KMS-11 (cell line): ENCODE measurements at regions not wholly inside any gene's neighbourhood (a gene's known extent, or its start where the extent isn't known, plus 50 kb on each side); places are given as distances from the start of the nearest gene placed in this dataset.

Source experiments
- H2AFZ ChIP-seq: fragments of 200-600 bp; sonication (generic); 2 replicates; pipeline ENCODE4 v1.6.1; 2016; ENCODE audit warnings: antibody characterized with exemption, mixed run types, low read depth
- H3K27ac ChIP-seq: fragments of 200-600 bp; sonication (generic); 2 replicates; pipeline ENCODE4 v1.6.1; 2016; ENCODE audit warnings: mild to moderate bottlenecking, mixed run types
- H3K27me3 ChIP-seq: fragments of 200-600 bp; sonication (generic); 2 replicates; pipeline ENCODE4 v1.6.1; 2017; ENCODE audit warnings: mild to moderate bottlenecking, low read depth, mixed run types, moderate library complexity; ENCODE audit not compliant: insufficient read depth
- H3K36me3 ChIP-seq: fragments of 200-600 bp; sonication (generic); 2 replicates; pipeline ENCODE4 v1.6.1; 2017; ENCODE audit warnings: mild to moderate bottlenecking, mixed run types; ENCODE audit not compliant: insufficient read depth
- H3K4me1 ChIP-seq: fragments of 200-600 bp; sonication (generic); 2 replicates; pipeline ENCODE4 v1.6.1; 2016; ENCODE audit warnings: mild to moderate bottlenecking, low read depth, mixed run types; ENCODE audit not compliant: poor library complexity, severe bottlenecking
- H3K4me2 ChIP-seq: fragments of 200-600 bp; sonication (generic); 2 replicates; pipeline ENCODE4 v1.7.0; 2016; ENCODE audit warnings: mild to moderate bottlenecking, mixed run types
- H3K4me3 ChIP-seq: fragments of 200-600 bp; sonication (generic); IDR thresholded peaks from 2 replicates; pipeline ENCODE4 v1.6.1; 2017; ENCODE audit warnings: low read depth, low read length, mixed read lengths; ENCODE audit not compliant: insufficient read depth
- H3K79me2 ChIP-seq: fragments of 200-600 bp; sonication (generic); 2 replicates; pipeline ENCODE4 v1.6.1; 2016; ENCODE audit warnings: low read depth, mixed run types; ENCODE audit not compliant: insufficient read depth
- H3K9ac ChIP-seq: fragments of 200-600 bp; sonication (generic); 2 replicates; pipeline ENCODE4 v1.6.1; 2016; ENCODE audit warnings: mild to moderate bottlenecking, mixed run types
- H4K20me1 ChIP-seq: fragments of 200-600 bp; sonication (generic); 2 replicates; pipeline ENCODE4 v1.6.1; 2016; ENCODE audit warnings: mild to moderate bottlenecking, mixed run types; ENCODE audit not compliant: insufficient read depth
- TF ChIP-seq, protein P1 (sequence below): fragments of 200-600 bp; sonication (generic); conservative IDR thresholded peaks from 2 replicates; pipeline ENCODE4 v1.6.1; 2017; ENCODE audit warnings: low read depth, mild to moderate bottlenecking, antibody characterized with exemption, low read length, moderate library complexity, mixed read lengths

DNA sequence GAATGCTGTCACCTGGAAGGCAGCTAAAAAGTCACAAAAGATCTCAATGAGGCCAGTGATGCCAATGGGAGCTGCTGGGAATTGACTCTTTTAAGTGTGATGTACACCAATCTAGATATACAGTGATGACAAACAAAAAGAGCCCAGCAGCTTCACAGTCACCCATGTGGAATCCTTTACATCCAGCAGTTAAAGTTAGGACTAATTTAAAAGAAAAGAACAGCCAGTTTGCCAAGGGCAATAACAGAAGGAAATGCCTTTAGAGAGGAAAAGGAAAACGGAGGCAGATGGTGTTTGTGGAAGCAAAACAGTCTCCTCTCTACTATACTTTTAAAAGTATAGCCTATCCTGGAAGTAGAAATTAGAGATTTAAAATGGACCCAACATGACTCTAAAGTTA lies 873.5 kb downstream of the EPHA7 start:
- H3K4me3 ChIP-seq = no peak overlapping the region
- no peak overlapping the region for H2AFZ ChIP-seq
- H3K4me2 ChIP-seq = no peak overlapping the region
- no peak overlapping the region for H3K27ac ChIP-seq
- no peaks in the 10 kb centered on the region for H3K36me3 ChIP-seq
- H4K20me1 ChIP-seq = no peaks in the 10 kb centered on the region
- no peaks in the 10 kb centered on the region for H3K27me3 ChIP-seq
- TF ChIP-seq, protein P1, sequence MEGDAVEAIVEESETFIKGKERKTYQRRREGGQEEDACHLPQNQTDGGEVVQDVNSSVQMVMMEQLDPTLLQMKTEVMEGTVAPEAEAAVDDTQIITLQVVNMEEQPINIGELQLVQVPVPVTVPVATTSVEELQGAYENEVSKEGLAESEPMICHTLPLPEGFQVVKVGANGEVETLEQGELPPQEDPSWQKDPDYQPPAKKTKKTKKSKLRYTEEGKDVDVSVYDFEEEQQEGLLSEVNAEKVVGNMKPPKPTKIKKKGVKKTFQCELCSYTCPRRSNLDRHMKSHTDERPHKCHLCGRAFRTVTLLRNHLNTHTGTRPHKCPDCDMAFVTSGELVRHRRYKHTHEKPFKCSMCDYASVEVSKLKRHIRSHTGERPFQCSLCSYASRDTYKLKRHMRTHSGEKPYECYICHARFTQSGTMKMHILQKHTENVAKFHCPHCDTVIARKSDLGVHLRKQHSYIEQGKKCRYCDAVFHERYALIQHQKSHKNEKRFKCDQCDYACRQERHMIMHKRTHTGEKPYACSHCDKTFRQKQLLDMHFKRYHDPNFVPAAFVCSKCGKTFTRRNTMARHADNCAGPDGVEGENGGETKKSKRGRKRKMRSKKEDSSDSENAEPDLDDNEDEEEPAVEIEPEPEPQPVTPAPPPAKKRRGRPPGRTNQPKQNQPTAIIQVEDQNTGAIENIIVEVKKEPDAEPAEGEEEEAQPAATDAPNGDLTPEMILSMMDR = no peak
- no peaks in the 10 kb centered on the region for H3K79me2 ChIP-seq
- no peaks in the 10 kb centered on the region for H3K4me1 ChIP-seq
- H3K9ac ChIP-seq = no peak overlapping the region

DNA sequence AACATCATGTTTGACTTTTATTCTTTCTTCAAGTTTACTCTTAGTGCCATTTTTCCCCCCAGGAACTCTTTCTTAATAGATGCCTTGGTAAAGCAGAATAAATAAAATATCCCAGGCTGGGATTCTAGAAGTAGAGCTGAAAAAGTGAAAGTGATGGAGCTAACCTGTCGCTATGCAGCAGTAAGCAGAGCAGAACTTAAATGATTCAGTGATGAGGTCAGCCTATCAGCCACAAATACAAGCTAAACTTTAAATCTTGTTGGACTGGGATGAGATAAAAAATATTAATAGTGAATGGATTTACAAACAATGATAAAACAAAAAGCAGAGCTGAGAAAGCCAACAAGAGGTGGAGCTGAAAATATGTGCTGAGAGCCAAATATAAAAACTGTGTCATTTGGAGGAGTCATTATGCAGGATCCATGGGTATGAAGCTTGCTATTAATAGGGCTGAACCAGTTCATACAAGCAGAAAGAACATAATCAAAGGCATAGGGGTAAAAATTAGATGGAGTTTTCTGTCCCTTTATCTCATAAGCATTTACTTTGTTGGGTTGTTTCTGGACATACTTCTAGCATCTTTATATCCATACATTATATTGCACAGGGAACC lies 877.8 kb downstream of the EPHA7 start:
- Histone ChIP-seq H3K27me3 (no peaks in the 10 kb centered on the region), H3K4me1 (peaks cover 9% of the 10 kb centered on the region), H3K36me3 (no peaks in the 10 kb centered on the region), H3K27ac (no peak overlapping the region), H4K20me1 (no peaks in the 10 kb centered on the region), H3K4me2 (no peak overlapping the region), H3K79me2 (no peaks in the 10 kb centered on the region), H2AFZ (no peak overlapping the region), H3K4me3 (no peak overlapping the region), H3K9ac (no peak overlapping the region)
- TF ChIP-seq, protein P1 = no peak

DNA sequence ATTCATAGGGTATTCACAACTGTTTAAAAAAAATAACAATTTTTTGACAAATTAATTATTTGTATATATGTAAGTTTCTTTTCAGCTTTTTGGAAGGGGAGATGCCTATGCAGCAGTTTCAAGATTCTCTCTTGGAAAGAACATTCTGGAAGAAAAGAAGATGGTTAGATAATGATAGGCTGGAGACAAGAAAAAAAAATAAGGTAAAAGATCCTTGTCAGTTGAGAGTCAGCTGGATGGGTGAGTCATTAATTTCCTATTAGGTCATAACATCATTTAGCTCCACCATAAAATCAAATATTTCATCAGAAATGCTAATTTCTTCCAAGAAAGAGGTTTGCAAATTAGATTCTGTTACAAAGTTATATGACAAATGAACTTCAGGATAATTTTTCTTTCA lies 880.4 kb downstream of the EPHA7 start:
- TF ChIP-seq, protein P1 = no peak
- H3K79me2 ChIP-seq = no peaks in the 10 kb centered on the region
- no peaks in the 10 kb centered on the region for H3K27me3 ChIP-seq
- no peak overlapping the region for H2AFZ ChIP-seq
- H4K20me1 ChIP-seq = no peaks in the 10 kb centered on the region
- no peak overlapping the region for H3K27ac ChIP-seq
- H3K4me3 ChIP-seq = no peak overlapping the region
- no peak overlapping the region for H3K9ac ChIP-seq
- no peak overlapping the region for H3K4me2 ChIP-seq
- H3K4me1 ChIP-seq = peaks cover 9% of the 10 kb centered on the region
- H3K36me3 ChIP-seq = no peaks in the 10 kb centered on the region

DNA sequence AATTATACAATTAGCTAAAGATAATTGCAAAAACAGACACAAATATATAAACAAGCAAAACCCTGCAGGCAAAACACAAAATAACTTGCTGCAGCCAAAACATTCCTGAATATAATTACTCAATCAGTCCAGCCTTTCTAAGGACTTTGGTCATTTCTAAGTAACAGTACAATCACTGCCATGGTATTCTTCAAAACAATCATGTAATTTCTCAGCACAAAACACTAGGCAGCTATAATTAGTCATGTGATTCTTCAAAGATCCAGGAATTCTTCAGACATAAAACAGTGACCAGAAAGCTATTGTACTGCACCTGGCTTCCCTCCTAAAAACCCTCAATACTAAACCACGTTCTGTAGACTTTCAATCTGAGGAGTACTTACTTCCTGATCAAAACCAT lies 881.1 kb downstream of the EPHA7 start:
- no peaks in the 10 kb centered on the region for H3K36me3 ChIP-seq
- H3K4me3 ChIP-seq = no peak overlapping the region
- peaks cover 9% of the 10 kb centered on the region for H3K4me1 ChIP-seq
- no peak overlapping the region for H3K9ac ChIP-seq
- no peak overlapping the region for H2AFZ ChIP-seq
- H3K4me2 ChIP-seq = no peak overlapping the region
- no peak overlapping the region for H3K27ac ChIP-seq
- TF ChIP-seq, protein P1 = no peak
- no peaks in the 10 kb centered on the region for H3K79me2 ChIP-seq
- H4K20me1 ChIP-seq = no peaks in the 10 kb centered on the region
- H3K27me3 ChIP-seq = no peaks in the 10 kb centered on the region
